Muscle of back (tissue), 3 donors: ENCODE measurements at regions not wholly inside any gene's neighbourhood (a gene's known extent, or its start where the extent isn't known, plus 50 kb on each side); places are given as distances from the start of the nearest gene placed in this dataset.
"Not testable (repeated sequence)": the region's sequence is repeated elsewhere in the genome, so short reads cannot be mapped to it uniquely, and the experiment has no call there.

ENCODE experiments used
- DNase-seq, 3 donors: peaks; one replicate each; pipeline versions ENCODE4 v3.0.0 to v3.0.0-alpha.2; 2013

DNA sequence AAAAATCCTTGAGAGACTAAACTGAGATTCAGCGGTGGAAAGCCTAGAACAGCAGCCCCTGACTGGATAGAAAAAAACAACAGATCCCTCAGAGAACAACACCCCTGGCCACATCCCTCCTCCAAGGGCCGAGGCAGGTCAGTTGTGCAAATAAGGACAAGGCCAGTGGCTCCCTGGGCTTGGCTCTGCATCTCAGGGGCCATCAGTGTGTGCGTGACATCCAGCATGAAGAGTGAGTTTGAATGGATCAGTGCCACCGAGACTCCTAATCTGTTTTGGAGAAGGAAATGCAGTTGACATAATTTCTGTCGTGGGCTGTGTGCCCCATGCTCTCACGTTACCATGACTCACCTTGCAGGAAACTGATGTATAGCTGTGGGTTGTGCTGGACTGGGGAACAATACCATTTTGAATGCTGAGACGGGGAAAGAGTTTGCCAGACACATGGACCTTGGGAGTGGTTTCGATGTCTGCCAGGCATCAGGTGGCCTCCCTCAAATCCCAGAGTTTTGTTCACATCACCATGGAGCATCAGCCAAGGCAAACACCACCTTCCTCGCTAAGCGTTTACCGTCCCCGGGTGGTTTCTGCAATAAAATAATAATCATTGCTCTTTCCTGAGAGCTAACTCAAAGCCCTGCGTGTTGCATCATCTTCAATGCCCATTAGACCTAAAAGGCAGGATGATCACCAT lies 153.2 kb upstream of the FZD8 start:
- peak in 1 of 3 donors; percentile 20 for DNase-seq

DNA sequence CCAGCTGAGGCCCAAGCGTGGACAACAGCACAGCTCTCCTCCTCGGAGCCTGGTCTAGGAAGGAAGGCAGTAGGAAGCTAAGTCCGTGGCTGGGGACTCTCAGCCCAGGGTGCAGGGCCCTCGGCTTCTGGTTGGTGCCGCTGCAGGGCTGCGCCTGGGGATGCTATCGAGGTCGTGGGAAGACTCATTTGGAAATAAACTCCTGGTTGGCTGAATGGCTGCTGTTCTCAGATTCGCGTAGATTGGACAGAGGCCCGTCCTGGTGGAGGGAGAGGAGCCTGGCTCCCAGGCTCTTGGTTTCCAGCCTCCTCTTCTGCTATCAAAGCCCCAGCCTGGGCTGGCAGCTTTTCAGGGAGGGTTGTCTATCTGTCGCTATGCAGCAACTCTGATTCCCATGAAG lies 152.6 kb upstream of the FZD8 start:
- DNase-seq = peak in 1 of 3 donors; percentile 23

DNA sequence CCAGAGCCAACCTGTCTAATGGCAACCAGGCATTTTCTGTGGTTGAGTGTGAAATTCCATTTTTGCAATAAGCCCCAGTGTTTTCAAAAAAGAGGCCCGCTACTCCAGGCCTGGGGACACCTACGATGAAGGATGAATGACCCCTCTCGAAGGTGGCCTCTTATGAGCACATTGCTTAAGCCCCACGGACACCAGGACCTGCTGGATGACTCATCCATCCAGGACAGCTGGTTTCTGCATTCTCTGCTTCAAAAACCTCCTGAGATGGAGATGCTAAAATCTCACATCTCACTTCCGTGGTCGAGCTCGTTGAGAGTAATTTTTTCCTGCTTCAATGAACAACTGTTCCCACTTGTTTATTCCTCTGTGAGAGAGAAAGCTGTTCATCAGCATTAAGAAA lies 150.2 kb upstream of the FZD8 start:
- DNase-seq = peak in 1 of 3 donors; percentile 40

DNA sequence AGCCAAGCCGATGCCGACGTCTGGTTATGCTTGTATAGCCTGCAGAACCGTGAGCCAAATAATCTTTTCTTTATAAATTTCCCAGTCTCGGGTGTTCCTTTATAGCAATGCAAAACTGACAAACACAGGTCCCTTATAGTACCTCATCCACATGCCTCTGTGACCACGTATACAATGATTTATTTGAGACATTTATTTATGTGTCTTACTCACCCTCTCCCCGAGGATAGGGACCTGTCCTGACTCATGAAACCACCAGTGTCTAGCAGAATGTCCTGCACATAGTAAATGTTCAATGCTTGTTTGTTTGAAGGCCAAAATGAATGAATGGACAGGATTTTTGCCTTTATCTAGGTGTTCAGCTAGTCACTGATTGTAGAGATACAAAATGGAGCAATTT lies 147.9 kb upstream of the FZD8 start:
- DNase-seq = no peak

DNA sequence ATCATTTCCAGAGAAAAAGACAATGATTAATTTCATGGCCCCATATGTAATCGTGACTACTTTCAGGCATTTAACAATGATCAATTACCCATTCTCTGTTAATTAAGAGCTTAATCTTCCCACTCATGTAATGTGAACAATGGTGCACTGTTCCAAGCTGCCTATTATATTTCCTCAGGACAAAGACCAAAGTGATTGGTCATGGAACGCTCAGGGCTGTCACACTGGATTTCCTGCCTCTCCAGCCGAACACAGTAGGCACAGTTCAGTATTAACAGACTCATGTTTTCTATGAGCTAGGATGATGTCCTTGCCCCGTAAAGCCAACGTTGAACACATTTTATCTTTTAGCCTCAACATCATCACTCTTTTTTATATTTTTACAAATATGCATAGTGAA lies 142.7 kb upstream of the FZD8 start:
- peak in 1 of 3 donors; percentile 23 for DNase-seq

DNA sequence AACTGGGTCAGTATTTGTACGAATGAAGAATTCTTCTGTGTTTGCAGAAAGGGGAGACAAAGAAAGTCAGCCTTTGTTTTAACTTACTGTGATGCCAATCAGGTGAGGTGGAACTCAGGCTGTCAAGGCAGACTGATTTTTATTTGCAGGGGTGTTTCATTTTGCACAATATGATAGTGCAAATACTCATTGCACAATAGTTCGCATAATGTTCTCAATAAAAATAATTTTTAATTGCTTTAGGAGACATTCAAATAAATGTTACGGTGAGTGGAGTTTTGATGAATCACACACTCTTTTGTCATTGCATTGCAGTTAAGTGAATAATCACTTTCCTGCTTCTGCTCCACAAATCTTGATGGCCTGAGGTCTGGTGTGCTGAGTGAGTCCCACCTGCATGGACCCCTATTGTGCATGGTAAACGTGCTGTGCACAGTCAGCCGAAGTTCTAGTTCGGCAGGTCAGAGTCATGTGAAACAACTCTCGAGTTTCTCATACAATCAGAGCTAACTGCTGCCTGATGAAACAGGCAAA lies 141.3 kb upstream of the FZD8 start:
- peak in 1 of 3 donors; percentile 25 for DNase-seq

DNA sequence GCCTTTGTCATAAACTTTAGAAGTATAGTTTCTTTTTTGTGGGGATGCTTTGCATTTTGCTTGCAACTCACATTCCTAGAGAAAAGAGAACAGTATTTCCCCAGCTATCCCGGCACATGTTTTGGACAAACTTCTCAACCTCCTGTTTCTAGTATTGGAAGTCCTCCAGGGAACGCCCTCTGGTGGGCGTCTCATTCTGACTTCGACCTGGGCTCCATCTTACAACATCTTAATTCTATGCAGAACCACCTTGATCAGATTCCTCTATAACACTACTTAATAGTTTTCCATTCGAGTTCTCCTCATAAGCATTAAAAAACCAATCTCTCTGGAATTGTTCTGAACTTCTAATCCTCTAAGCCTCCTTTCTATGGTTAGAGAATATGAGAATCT lies 139.5 kb upstream of the FZD8 start:
- DNase-seq = peak in 1 of 3 donors; percentile 45

DNA sequence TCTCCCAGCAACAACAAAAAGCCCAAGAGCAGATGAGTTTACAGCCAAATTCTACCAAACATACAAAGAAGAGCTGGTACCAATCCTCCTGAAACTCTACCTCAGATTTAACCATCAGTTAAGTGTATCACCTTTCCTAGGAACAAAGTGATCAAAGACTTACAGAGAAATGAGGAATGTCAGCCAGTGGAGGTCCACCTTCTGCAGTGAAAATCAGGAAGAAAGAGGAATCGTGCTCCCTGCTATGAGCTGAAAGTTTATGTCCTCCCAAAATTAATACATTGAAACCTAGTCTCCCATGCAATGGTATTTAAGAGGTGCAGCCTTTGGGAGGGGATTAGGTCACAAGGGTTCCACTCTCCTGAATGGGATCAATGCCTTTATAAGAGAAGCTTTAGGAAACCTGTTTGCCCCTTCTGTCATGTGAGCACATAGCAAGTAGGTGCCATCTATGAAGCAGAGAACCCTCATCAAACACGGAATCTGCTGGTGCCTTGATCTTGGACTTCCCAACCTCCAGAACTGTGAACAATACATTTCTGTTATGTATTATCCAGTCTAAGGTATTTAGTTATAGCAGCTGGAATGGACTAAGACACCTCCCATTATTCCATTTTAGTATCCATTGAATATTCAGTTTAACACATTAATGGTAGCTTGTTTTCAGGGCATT lies 139.0 kb upstream of the FZD8 start:
- DNase-seq = no peak

DNA sequence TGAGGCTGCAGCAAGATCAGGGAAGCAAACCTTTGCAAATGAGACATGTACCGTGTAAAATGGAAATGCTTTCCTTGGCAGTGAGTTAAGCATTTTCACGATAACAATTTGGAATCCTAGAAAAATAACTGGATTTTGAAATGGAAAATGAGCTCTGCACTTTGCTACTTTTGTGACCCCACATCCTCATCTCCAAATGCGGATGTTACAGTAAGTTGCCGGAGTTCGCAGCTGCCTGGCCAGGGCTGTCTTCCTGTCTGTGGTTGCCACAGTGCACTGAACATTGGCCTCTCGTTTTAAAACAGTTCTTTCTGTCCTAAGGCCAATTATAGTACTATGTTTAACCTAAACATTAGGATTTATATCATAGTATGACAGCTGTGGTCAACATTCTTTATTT lies 136.2 kb upstream of the FZD8 start:
- peak in 1 of 3 donors; percentile 69 for DNase-seq

DNA sequence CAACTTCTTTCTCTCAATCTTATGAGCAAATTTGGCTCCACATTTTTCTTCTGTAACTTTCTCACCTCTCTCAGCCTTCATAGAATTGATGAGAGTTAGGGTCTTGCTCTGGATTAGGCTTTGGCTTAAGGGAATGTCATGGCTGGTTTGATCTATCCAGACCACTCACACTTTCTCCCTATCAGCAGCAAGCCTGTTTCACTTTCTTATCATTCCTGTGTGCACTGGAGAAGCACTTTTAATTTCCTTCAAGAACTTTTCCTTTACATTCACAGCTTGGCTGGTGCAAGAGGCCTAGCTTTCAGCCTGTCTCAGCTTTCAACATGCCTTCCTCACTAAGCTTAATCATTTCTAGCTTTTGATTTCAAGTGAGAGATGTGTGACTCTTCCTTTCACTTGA lies 134.5 kb upstream of the FZD8 start:
- DNase-seq = not testable (repeated sequence)

DNA sequence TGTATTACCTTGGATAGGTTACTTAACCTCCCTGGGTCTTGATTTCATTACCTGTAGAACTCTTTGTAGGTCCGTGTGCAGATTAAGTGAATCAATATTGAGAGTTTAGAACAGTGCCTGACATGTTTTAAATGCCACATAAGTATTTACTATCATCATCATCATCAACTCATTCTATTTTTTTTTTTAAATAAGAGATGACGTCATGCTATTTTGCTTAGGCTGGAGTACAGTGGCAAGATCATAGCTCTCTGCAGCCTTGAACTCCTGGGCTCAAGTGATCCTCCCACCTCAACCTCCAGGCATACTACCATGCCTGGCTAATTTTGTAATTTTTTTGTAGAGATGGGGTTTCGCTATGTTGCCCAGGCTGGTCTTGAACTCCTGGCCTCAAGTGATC lies 132.0 kb upstream of the FZD8 start:
- no peak for DNase-seq

DNA sequence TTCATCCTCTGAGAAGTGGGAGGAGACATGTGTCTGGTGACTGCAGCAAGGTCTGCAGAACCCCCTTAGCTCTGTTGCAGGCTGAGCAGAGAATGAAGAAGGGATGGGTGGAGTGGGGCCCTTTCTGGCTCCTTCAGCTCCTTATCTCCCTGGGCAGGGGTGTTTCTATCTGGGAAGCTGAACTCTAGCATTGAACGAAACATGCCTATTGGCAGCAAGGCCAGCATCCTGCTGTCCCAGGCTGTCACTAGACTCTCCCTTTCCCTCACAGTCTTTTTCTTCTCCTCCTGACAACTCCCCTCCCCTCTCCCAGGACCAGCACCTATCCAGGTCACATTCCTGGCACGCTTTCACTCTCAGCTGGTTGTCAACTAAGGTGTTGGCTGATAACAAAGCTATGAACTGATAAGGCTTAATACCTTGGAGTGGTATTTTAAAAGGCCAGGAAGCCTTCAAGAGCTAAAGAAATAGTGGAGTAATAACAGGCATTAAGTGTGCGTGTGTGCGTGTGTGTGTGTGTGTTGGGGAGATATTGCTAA lies 128.8 kb upstream of the FZD8 start:
- DNase-seq = no peak

DNA sequence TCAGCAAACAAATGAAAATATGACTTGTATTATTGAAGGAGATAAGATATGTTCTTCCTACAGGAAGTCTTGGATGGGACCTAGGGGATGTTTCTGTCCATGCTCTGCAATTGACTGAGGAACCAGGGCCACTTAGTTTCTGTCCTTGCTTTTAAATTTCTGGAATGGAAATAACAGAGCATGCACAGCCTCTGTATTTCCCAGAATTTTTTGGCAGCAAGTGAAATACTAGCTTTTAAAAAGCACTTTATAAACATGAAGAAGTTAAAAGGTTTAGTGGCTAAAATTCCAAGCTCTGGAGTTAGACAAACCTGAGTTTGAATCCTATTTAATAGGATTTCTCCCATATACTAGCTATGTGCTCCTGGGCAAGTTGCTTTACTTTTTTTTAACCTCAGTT lies 127.7 kb upstream of the FZD8 start:
- peak in 1 of 3 donors; percentile 58 for DNase-seq

DNA sequence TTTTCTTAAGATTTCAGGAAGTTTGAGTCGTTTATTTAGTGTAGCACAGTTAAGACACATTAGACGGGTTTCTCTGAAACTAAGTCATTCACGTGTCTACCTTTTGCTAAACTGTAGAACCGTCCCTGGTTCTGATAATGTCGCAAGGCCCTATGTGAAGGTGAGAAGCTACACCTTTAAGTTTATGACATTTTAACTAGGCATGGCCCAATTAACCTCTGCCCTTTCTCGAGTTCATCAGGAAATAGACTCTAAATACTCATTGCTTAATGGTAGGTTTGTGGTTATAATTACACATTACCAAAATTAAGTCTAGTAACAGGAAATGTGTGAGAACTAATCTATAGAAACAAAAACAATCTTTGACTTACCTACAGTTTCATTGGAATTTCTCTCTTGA lies 126.6 kb upstream of the FZD8 start:
- DNase-seq = no peak

DNA sequence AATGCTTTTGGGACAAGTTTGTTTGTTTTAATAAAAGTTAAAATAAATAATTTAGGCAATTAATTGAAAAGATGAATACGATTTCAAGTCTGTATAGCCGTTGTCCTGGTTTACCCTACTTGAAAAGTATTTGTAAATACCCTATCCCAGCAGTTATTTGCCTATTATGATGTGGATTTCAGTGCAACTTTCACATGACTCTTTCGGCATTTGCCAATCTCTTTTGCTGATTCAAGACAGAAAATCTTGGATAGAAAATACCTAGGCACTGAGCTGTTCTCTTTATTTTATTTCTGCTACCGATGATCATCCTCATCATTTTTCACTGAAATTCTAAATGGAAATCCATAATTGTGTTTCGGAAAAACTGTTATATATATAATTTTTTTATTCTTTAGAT lies 125.9 kb upstream of the FZD8 start:
- DNase-seq = no peak

DNA sequence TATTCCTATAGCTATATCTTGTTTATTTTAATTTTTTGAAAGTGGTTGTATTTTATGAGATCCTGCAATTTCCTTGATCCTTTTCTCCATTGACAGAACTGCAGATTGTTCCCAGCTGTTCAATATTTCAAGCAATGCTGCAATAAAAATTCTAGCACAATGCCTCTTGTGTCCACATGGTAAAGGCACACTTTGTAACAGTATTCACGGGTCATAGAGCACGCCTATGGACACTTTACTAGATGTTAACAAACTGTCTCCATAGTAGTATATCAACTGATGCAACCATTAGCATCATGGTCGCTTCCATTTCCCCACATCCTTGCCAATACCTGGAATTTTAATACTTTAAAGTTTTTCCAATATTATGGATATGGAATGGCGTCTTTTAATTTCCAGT lies 123.9 kb upstream of the FZD8 start:
- no peak for DNase-seq

DNA sequence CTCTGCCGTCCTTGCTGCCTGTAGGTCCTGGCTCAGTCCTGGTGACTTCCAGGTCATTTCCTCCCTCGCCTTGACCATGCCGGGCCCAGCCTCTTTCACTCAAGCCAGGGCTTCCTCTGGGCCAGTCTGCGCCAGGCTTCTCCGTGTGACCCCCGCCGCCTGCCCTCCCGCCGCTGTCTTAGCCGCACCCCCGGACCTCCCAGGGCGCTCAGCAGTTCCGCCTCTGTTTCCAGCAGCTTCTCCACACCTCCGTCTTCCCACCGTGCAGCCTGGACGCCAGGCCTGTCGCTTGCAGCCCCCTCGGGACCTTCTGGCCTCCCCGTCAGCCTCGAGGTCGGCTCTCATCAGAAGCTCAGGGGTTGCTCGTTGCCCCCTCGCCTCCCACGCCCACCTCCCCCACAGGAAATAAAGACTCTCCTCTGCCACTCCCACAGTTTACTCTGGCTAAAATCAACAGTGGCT lies 123.0 kb upstream of the FZD8 start:
- no peak for DNase-seq

DNA sequence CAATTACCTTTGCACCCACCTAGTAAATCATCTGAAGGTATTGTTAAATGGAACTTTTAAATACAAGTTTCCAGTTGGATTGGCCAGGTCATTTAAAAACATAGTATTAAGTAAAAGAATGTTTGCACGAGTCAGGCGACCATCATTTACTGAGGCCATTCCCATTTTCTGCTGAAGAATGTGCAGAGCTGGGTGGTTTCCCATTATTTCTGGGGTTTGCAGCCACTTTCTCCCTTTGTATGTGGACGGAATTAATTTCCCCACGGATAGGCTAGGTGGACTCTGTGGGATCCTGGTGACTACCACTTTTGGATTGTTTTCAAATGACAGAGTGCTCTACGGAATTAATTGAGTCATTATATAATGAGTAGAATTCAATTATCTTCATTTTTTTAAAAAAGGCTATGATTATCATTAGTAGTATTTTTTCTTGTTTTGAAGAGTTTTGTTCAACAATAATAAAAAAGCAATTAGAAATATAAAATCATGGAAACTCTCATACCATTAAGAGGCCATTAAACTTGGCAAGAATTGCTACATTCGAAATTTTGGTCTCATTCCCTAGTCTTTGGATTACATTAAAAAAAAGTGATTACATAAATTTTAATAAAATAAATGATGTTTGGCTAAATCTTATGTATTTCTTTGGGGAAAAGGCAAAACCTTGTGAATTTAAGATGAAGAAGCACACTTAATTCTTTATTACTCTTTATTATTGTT lies 120.4 kb upstream of the FZD8 start:
- peak in 2 of 3 donors; percentile 66 to 77 for DNase-seq

DNA sequence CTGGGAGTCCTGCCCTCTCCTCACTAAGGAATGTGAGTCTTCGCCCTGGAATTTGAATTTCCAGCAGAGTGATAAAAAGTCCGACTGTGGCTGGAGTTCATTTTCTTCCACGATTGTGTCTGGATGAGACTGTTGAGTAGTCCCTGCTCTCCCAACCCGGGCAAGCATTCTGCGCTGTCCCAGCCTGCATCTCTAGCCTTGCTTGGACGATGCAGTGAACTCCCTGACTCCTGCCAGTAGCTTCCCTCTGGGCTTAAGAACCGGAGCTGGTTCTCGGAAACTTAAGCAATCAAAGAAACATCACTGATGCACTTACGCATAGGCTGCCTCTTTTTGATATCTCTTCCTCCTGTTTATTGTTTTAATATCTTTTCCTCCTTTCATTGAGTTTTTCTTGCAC lies 116.0 kb upstream of the FZD8 start:
- peak; percentile 80 to 95 (median 88) for DNase-seq

DNA sequence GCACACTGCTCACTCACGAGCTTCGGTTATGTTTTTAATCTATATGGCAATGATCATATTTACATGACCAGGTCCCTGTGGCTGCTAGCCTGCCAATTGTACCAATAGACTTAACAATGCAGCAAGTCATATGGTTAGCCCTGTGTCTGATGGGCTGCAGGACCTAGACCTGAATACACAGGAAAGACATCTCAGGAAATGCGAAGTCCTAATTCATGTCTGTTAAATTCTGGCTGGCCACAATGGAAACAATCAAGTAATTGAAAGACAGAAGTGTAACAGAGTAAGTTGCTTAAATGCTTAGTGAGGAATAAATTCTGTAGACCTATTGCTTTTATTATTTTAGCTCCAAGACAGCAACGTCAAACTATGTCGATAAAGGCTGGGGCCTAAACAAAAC lies 112.4 kb upstream of the FZD8 start:
- no peak for DNase-seq

DNA sequence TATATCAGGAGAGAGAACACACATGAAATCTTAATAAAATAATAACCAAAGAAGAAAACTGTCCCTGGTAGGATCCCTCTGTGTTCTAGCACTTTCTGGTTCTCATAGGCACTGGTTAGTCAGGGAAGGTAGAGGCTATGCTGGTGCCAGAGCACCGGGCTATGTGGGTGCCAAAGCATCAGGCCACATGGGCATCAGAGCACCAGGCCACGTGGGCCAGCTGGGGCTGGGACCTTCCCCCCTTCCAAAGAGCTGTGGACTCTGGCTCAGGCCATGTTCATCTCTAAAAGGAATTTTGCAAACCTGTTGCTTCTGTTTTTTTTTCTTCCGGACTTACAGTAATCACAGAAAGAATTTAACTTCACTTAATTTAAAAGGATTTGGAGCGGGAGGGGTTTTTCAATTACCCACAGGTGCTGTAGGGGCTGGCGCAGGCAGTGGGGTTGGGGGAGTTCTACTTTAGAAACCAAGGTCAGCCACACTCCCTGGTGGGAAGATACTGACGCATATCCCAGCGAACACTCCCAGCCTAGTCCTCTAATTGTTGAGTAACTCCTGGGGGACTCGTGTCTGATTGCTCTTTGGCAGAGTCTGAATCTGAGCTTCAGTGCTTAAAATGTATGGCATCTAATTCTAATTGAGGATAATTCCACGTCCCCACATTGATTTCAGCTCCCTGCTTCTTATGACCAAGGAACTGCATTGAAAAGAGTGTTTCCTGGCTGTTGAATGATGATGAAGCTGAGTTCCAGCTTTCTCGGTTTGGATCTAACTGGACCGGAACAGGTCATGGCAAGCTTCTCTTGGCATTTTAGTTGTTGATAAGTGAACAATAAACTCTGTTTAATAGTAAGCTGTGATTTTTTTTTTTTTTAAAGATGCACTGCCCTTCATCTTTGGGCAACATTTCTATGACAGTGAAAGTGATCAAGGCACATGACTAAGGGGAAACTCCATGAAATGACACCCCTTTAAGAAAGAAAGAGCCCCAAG lies 110.7 kb upstream of the FZD8 start:
- DNase-seq = peak in 2 of 3 donors; percentile 36 to 69
